Astrocyte (in vitro differentiated cells and primary cell): ENCODE measurements at regions not wholly inside any gene's neighbourhood (a gene's known extent, or its start where the extent isn't known, plus 50 kb on each side); places are given as distances from the start of the nearest gene placed in this dataset.

Source experiments
- DNase-seq: peaks from one replicate; pipeline ENCODE4 v3.0.0-alpha.2; 2010; ENCODE audit warnings: low read depth
- FAIRE-seq: peaks from 2 replicates; lab custom pipeline; 2011; peaks lifted over from hg19 to GRCh38; lab: Jason Lieb, UNC
- H2AFZ ChIP-seq: 2 replicates; pipeline ENCODE4 v1.6.0; 2012; ENCODE audit warnings: low read depth, low read length, inconsistent platforms
- H3K27ac ChIP-seq: 2 replicates; pipeline ENCODE4 v1.5.1; 2011; ENCODE audit warnings: low read depth, low read length, inconsistent platforms
- H3K27me3 ChIP-seq: 2 replicates; pipeline ENCODE4 v1.6.0; 2011; ENCODE audit warnings: low read length, inconsistent platforms; ENCODE audit not compliant: insufficient read depth
- H3K36me3 ChIP-seq: 2 replicates; pipeline ENCODE4 v1.5.1; 2011; ENCODE audit warnings: low read length, inconsistent platforms; ENCODE audit not compliant: insufficient read depth
- H3K4me1 ChIP-seq: 2 replicates; pipeline ENCODE4 v1.5.1; 2011; ENCODE audit warnings: low read length, inconsistent platforms; ENCODE audit not compliant: insufficient read depth
- H3K4me2 ChIP-seq: 2 replicates; pipeline ENCODE4 v1.6.0; 2012; ENCODE audit warnings: low read length, inconsistent platforms
- H3K4me3 ChIP-seq: 2 replicates; pipeline ENCODE4 v1.5.1; 2011; ENCODE audit warnings: low read depth, mild to moderate bottlenecking, low read length, inconsistent platforms; ENCODE audit not compliant: insufficient read depth
- H3K79me2 ChIP-seq: 2 replicates; pipeline ENCODE4 v1.6.0; 2012; ENCODE audit warnings: mild to moderate bottlenecking, low read length, inconsistent platforms; ENCODE audit not compliant: insufficient read depth
- H3K9ac ChIP-seq: 2 replicates; pipeline ENCODE4 v1.6.0; 2012; ENCODE audit warnings: mild to moderate bottlenecking, low read length, inconsistent platforms
- H3K9me3 ChIP-seq: 2 replicates; pipeline ENCODE4 v1.5.1; 2012; ENCODE audit warnings: low read depth, mild to moderate bottlenecking, low read length, inconsistent platforms; ENCODE audit not compliant: insufficient read depth
- H4K20me1 ChIP-seq: 2 replicates; pipeline ENCODE4 v1.6.0; 2012; ENCODE audit warnings: low read length, inconsistent platforms; ENCODE audit not compliant: insufficient read depth
- H3K27ac Mint-ChIP-seq: one replicate; pipeline ENCODE4 v1.8.0; 2021; ENCODE audit warnings: mild to moderate bottlenecking, mixed read lengths; ENCODE audit not compliant: unreplicated experiment
- H3K27me3 Mint-ChIP-seq: one replicate; pipeline ENCODE4 v1.8.0; 2021; ENCODE audit warnings: low read depth, mixed read lengths; ENCODE audit not compliant: unreplicated experiment
- H3K36me3 Mint-ChIP-seq: one replicate; pipeline ENCODE4 v1.8.0; 2021; ENCODE audit warnings: low read depth, mixed read lengths; ENCODE audit not compliant: unreplicated experiment
- H3K4me1 Mint-ChIP-seq: one replicate; pipeline ENCODE4 v1.8.0; 2021; ENCODE audit warnings: low read depth, mixed read lengths; ENCODE audit not compliant: unreplicated experiment
- H3K4me3 Mint-ChIP-seq: one replicate; pipeline ENCODE4 v1.8.0; 2021; ENCODE audit warnings: mild to moderate bottlenecking, moderate library complexity, mixed read lengths; ENCODE audit not compliant: unreplicated experiment
- H3K9me3 Mint-ChIP-seq: one replicate; pipeline ENCODE4 v1.8.0; 2021; ENCODE audit warnings: mild to moderate bottlenecking, mixed read lengths; ENCODE audit not compliant: unreplicated experiment
- EZH2 ChIP-seq: IDR thresholded peaks from 2 replicates; pipeline ENCODE4 v1.6.1; 2012; ENCODE audit warnings: mild to moderate bottlenecking, low read length, inconsistent platforms; ENCODE audit not compliant: insufficient read depth
- TF ChIP-seq, protein P1 (sequence below): IDR thresholded peaks from 2 replicates; pipeline ENCODE4 v1.5.1; 2011; ENCODE audit warnings: low read depth, mild to moderate bottlenecking, inconsistent platforms, low read length, moderate library complexity; ENCODE audit not compliant: insufficient read depth

DNA sequence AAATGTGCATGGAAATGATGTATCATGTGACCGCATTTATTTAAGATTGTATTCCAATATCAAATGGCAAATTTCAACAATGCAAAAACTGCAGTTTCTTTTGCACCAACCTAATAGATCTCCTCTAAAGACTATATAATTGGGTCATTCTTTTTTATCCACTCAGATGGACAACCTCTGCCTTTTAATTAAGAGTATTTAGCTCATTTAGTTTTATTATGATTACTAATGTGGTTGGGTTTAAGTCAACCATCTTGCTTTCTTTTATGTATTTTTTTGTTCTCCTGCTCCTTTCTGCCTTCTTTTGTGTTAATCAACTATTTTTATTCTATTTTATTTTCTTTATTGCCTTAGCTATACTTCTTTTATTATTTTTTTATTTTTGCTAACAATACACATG lies 468.5 kb upstream of the MKI67 start:
- no peak for FAIRE-seq
- H3K27me3 ChIP-seq, result no peaks in the 10 kb centered on the region
- no peak overlapping the region for H3K4me2 ChIP-seq
- no peaks in the 10 kb centered on the region for H3K36me3 ChIP-seq
- no peak for DNase-seq
- H3K79me2 ChIP-seq, result no peaks in the 10 kb centered on the region
- no peaks in the 10 kb centered on the region for H4K20me1 ChIP-seq
- no peaks in the 10 kb centered on the region for H3K9me3 ChIP-seq
- Mint-ChIP-seq H3K27me3 (peaks cover 8% of the 10 kb centered on the region), H3K36me3 (no peaks in the 10 kb centered on the region), H3K9me3 (no peaks in the 10 kb centered on the region), H3K4me1 (no peaks in the 10 kb centered on the region), H3K27ac (no peak overlapping the region), H3K4me3 (no peak overlapping the region)
- H3K27ac ChIP-seq, result no peak overlapping the region
- H2AFZ ChIP-seq, result no peak overlapping the region
- no peak overlapping the region for H3K9ac ChIP-seq
- H3K4me1 ChIP-seq, result no peaks in the 10 kb centered on the region
- no peak overlapping the region for H3K4me3 ChIP-seq
- TF ChIP-seq EZH2, result no peak
- TF ChIP-seq, protein P1, sequence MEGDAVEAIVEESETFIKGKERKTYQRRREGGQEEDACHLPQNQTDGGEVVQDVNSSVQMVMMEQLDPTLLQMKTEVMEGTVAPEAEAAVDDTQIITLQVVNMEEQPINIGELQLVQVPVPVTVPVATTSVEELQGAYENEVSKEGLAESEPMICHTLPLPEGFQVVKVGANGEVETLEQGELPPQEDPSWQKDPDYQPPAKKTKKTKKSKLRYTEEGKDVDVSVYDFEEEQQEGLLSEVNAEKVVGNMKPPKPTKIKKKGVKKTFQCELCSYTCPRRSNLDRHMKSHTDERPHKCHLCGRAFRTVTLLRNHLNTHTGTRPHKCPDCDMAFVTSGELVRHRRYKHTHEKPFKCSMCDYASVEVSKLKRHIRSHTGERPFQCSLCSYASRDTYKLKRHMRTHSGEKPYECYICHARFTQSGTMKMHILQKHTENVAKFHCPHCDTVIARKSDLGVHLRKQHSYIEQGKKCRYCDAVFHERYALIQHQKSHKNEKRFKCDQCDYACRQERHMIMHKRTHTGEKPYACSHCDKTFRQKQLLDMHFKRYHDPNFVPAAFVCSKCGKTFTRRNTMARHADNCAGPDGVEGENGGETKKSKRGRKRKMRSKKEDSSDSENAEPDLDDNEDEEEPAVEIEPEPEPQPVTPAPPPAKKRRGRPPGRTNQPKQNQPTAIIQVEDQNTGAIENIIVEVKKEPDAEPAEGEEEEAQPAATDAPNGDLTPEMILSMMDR, result no peak

DNA sequence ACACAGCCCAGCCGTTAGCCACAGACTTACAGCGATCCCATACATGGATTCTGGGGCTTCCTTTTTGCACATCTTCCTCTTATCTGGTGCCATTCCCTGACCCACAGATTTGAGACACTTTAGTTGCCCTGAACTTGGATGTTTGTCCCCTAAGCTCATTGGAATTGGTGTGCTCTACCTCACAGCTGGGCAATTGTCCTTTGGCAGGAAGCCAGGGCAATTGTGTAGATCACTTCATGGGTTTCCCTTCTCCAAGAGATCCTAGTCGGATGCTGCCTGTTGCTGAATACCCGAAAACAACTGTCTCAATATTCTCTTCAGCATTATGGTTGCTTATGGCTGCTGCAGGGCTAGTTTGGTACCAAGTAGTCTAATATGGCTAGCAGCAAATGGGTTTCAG lies 470.7 kb upstream of the MKI67 start:
- Histone ChIP-seq H3K4me2 (no peak overlapping the region), H3K79me2 (no peaks in the 10 kb centered on the region), H3K27ac (no peak overlapping the region), H3K4me1 (no peaks in the 10 kb centered on the region), H3K36me3 (no peaks in the 10 kb centered on the region), H3K9me3 (no peaks in the 10 kb centered on the region), H2AFZ (no peak overlapping the region), H3K4me3 (no peak overlapping the region), H4K20me1 (no peaks in the 10 kb centered on the region), H3K9ac (no peak overlapping the region), H3K27me3 (no peaks in the 10 kb centered on the region)
- no peak for FAIRE-seq
- no peak overlapping the region for H3K27ac Mint-ChIP-seq
- TF ChIP-seq, protein P1, result no peak
- no peak for TF ChIP-seq EZH2
- no peak for DNase-seq
- no peaks in the 10 kb centered on the region for H3K36me3 Mint-ChIP-seq
- no peak overlapping the region for H3K4me3 Mint-ChIP-seq
- H3K9me3 Mint-ChIP-seq, result no peaks in the 10 kb centered on the region
- peaks cover 2% of the 10 kb centered on the region for H3K27me3 Mint-ChIP-seq
- H3K4me1 Mint-ChIP-seq, result no peaks in the 10 kb centered on the region

DNA sequence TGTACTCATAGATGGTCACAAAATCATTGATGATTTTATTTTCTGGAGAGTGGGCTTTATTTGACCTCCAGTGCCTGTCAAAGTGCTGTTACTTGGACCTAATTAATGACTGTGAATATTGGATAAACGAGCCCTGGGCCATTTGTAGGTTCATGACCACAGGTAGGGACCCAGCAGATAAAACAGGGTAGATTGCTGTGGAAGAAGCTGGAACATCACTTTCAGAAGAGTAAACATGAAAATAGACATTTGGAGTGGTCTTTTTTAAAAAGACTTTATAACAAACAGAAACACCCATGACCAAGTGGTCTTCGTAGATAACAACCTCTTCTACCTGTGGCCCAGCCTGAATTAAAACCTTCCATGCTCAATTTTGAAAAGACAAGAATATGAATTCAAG lies 472.8 kb upstream of the MKI67 start:
- Histone ChIP-seq H2AFZ (no peak overlapping the region), H3K36me3 (no peaks in the 10 kb centered on the region), H3K27me3 (no peaks in the 10 kb centered on the region), H3K4me1 (no peaks in the 10 kb centered on the region), H3K9ac (no peak overlapping the region), H3K4me2 (no peak overlapping the region), H3K79me2 (no peaks in the 10 kb centered on the region), H3K4me3 (no peak overlapping the region), H3K9me3 (no peaks in the 10 kb centered on the region), H3K27ac (no peak overlapping the region), H4K20me1 (no peaks in the 10 kb centered on the region)
- Mint-ChIP-seq H3K27ac (no peak overlapping the region), H3K27me3 (no peaks in the 10 kb centered on the region), H3K4me1 (no peaks in the 10 kb centered on the region), H3K9me3 (no peaks in the 10 kb centered on the region), H3K36me3 (no peaks in the 10 kb centered on the region), H3K4me3 (no peak overlapping the region)
- TF ChIP-seq, protein P1, result no peak
- TF ChIP-seq EZH2, result no peak
- DNase-seq (no peak), FAIRE-seq (no peak)
